GM19395 (cell line): ENCODE measurements at regions not wholly inside any gene's neighbourhood (a gene's known extent, or its start where the extent isn't known, plus 50 kb on each side); places are given as distances from the start of the nearest gene placed in this dataset.
"Not testable (repeated sequence)": the region's sequence is repeated elsewhere in the genome, so short reads cannot be mapped to it uniquely, and the experiment has no call there.

Source experiments
- ATAC-seq: cut with Tn5 transposase; IDR thresholded peaks from one replicate; pipeline ENCODE4 v1.9.1; 2021; ENCODE audit warnings: mild to moderate bottlenecking, moderate library complexity; ENCODE audit not compliant: unreplicated experiment

- ATAC-seq = not testable (repeated sequence)
These were observed 264.7 kb downstream of the BCL2L11 start for GRCh38 chr2:111385226-111385957.

GRCh38 chr2:111390605-111391004, 269.9 kb downstream of the BCL2L11 start:
- not testable (repeated sequence) for ATAC-seq

- ATAC-seq = not testable (repeated sequence)
These were observed 274.8 kb downstream of the BCL2L11 start for GRCh38 chr2:111395350-111396128.

GRCh38 chr2:111400598-111401253, 280.0 kb downstream of the BCL2L11 start:
- not testable (repeated sequence) for ATAC-seq

- ATAC-seq = not testable (repeated sequence)
These were observed 280.8 kb downstream of the BCL2L11 start for GRCh38 chr2:111401270-111402140.

- ATAC-seq = not testable (repeated sequence)
These were observed 281.7 kb downstream of the BCL2L11 start for GRCh38 chr2:111402450-111402849.

GRCh38 chr2:111403287-111403686, 282.6 kb downstream of the BCL2L11 start:
- ATAC-seq = not testable (repeated sequence)

GRCh38 chr2:111406616-111407015, 285.9 kb downstream of the BCL2L11 start:
- ATAC-seq = not testable (repeated sequence)

- ATAC-seq = not testable (repeated sequence)
These were observed 287.0 kb downstream of the BCL2L11 start for GRCh38 chr2:111407632-111408194.

GRCh38 chr2:111410868-111411406, 290.2 kb downstream of the BCL2L11 start:
- not testable (repeated sequence) for ATAC-seq

GRCh38 chr2:111411867-111412681, 291.4 kb downstream of the BCL2L11 start:
- ATAC-seq = not testable (repeated sequence)

- not testable (repeated sequence) for ATAC-seq
These were observed 292.3 kb downstream of the BCL2L11 start for GRCh38 chr2:111412841-111413650.

- not testable (repeated sequence) for ATAC-seq
These were observed 293.2 kb downstream of the BCL2L11 start for GRCh38 chr2:111413950-111414349.

GRCh38 chr2:111415765-111416743, 295.3 kb downstream of the BCL2L11 start:
- ATAC-seq = not testable (repeated sequence)

GRCh38 chr2:111417026-111417425, 296.3 kb downstream of the BCL2L11 start:
- not testable (repeated sequence) for ATAC-seq

GRCh38 chr2:111418091-111418875, 297.6 kb downstream of the BCL2L11 start:
- ATAC-seq = not testable (repeated sequence)
